IMR-90 (cell line): ENCODE measurements at regions not wholly inside any gene's neighbourhood (a gene's known extent, or its start where the extent isn't known, plus 50 kb on each side); places are given as distances from the start of the nearest gene placed in this dataset.

Experiments
- ATAC-seq: fragments of 200-7000 bp; cut with Tn5 transposase; 2 replicates; pipeline ENCODE4 v1.9.1; 2020; ENCODE audit warnings: low read depth, mild to moderate bottlenecking, moderate library complexity
- BruUV-seq: library from RNA; stranded (reverse); fragments of 400-500 nt; replicated peaks from 2 replicates; lab custom pipeline; 2021; lab: Mats Ljungman, UMichigan
- CTCF ChIA-PET: fragments of 300-600 bp; formaldehyde crosslinking; extraction: SDS; loops from one replicate; lab custom pipeline; 2021; ENCODE audit warnings: antibody characterized with exemption; lab: Yijun Ruan, JAX
- POLR2A ChIA-PET: fragments of 300-600 bp; sonication (Branson Sonifier 250); formaldehyde crosslinking; loops from one replicate; lab custom pipeline; 2022; ENCODE audit warnings: antibody characterized with exemption; ENCODE audit not compliant: unreplicated experiment; lab: Charles Lee
- DNase-seq: peaks from one replicate; pipeline ENCODE4 v3.0.0; 2013
- H2AFZ ChIP-seq: replicated peaks from 2 replicates; pipeline ENCODE3; 2013; ENCODE audit warnings: low read length, mild to moderate bottlenecking; ENCODE audit not compliant: poor library complexity
- H2AK5ac ChIP-seq: 2 replicates; pipeline ENCODE4 v1.6.1; 2013; ENCODE audit warnings: low read depth, low read length, inconsistent platforms
- H2AK9ac ChIP-seq: replicated peaks from 2 replicates; pipeline ENCODE3; 2013; ENCODE audit warnings: mild to moderate bottlenecking, low read depth, low read length, moderate library complexity; ENCODE audit not compliant: poor library complexity
- H2BK120ac ChIP-seq: 2 replicates; pipeline ENCODE4 v1.6.1; 2013; ENCODE audit warnings: low read depth, low read length, inconsistent platforms
- H2BK15ac ChIP-seq: 3 replicates; pipeline ENCODE4 v1.6.1; 2013; ENCODE audit warnings: low read depth, low read length, inconsistent platforms
- H2BK20ac ChIP-seq: 2 replicates; pipeline ENCODE4 v1.6.1; 2013; ENCODE audit warnings: low read depth, mild to moderate bottlenecking, inconsistent platforms, low read length, moderate library complexity
- H2BK5ac ChIP-seq: 2 replicates; pipeline ENCODE4 v1.6.1; 2013; ENCODE audit warnings: mild to moderate bottlenecking, low read depth, low read length, inconsistent platforms; ENCODE audit not compliant: poor library complexity, severe bottlenecking
- H3K14ac ChIP-seq: replicated peaks from 2 replicates; pipeline ENCODE4 v1.6.1; 2013; ENCODE audit warnings: low read depth, low read length, inconsistent platforms
- H3K18ac ChIP-seq: 2 replicates; pipeline ENCODE4 v1.6.1; 2013; ENCODE audit warnings: low read depth, low read length, control low read depth
- H3K23ac ChIP-seq: 2 replicates; pipeline ENCODE4 v1.6.1; 2013; ENCODE audit warnings: low read depth, low read length, inconsistent platforms
- H3K27ac ChIP-seq: 2 replicates; pipeline ENCODE4 v1.5.1; 2013; ENCODE audit warnings: mild to moderate bottlenecking, control low read depth, low read length; ENCODE audit not compliant: insufficient read depth
- H3K27me3 ChIP-seq: 2 replicates; pipeline ENCODE4 v1.6.1; 2013; ENCODE audit warnings: low read length; ENCODE audit not compliant: control insufficient read depth, insufficient read depth
- H3K36me3 ChIP-seq: 2 replicates; pipeline ENCODE4 v1.6.1; 2013; ENCODE audit warnings: low read length, mixed read lengths; ENCODE audit not compliant: control insufficient read depth, insufficient read depth
- H3K4ac ChIP-seq: 2 replicates; pipeline ENCODE4 v1.6.1; 2013; ENCODE audit warnings: low read depth, low read length, inconsistent platforms
- H3K4me1 ChIP-seq: 2 replicates; pipeline ENCODE4 v1.6.1; 2013; ENCODE audit warnings: low read length, mixed read lengths; ENCODE audit not compliant: control insufficient read depth, insufficient read depth
- H3K4me2 ChIP-seq: 2 replicates; pipeline ENCODE4 v1.6.1; 2013; ENCODE audit warnings: low read depth, mild to moderate bottlenecking, control low read depth, low read length, moderate library complexity
- H3K4me3 ChIP-seq: 2 replicates; pipeline ENCODE4 v1.5.1; 2013; ENCODE audit warnings: low read depth, mild to moderate bottlenecking, control low read depth, low read length, moderate library complexity; ENCODE audit not compliant: insufficient read depth
- H3K56ac ChIP-seq: 2 replicates; pipeline ENCODE4 v1.6.1; 2013; ENCODE audit warnings: low read length, inconsistent platforms; ENCODE audit not compliant: insufficient read depth; ENCODE audit errors: extremely low read depth
- H3K79me1 ChIP-seq, 2 experiments: 2 replicates each; pipeline ENCODE4 v1.6.1; 2013; ENCODE audit warnings: low read length in 2 of 2, inconsistent platforms in 1 of 2, low read depth in 1 of 2
- H3K9ac ChIP-seq: 2 replicates; pipeline ENCODE4 v1.6.1; 2013; ENCODE audit warnings: low read depth, low read length, control low read depth
- H3K9me1 ChIP-seq: 2 replicates; pipeline ENCODE4 v1.6.1; 2013; ENCODE audit warnings: low read length, inconsistent platforms; ENCODE audit not compliant: insufficient read depth
- H3K9me3 ChIP-seq: 2 replicates; pipeline ENCODE4 v1.6.1; 2013; ENCODE audit warnings: low read length; ENCODE audit not compliant: control insufficient read depth, insufficient read depth
- H4K20me1 ChIP-seq: 2 replicates; pipeline ENCODE4 v1.6.1; 2013; ENCODE audit warnings: low read length, inconsistent platforms; ENCODE audit not compliant: insufficient read depth
- H4K5ac ChIP-seq: 2 replicates; pipeline ENCODE4 v1.6.1; 2013; ENCODE audit warnings: mild to moderate bottlenecking, low read depth, low read length, control low read depth
- H4K8ac ChIP-seq, 2 experiments: 2 replicates each; pipeline ENCODE4 v1.6.1; 2013; ENCODE audit warnings: low read depth in 2 of 2, low read length in 2 of 2, control low read depth in 1 of 2, inconsistent platforms in 1 of 2
- H4K91ac ChIP-seq: 2 replicates; pipeline ENCODE4 v1.6.1; 2013; ENCODE audit warnings: low read depth, low read length, inconsistent platforms; ENCODE audit not compliant: insufficient read depth
- BHLHE40 ChIP-seq: fragments of 150-350 bp; IDR thresholded peaks from 2 replicates; pipeline ENCODE4 v1.6.1; 2016; ENCODE audit warnings: mild to moderate bottlenecking, low read depth, low read length
- CEBPB ChIP-seq: IDR thresholded peaks from 2 replicates; pipeline ENCODE4 v1.6.1; 2012; ENCODE audit warnings: low read depth, low read length, improper control_type of control experiment
- CHD1 ChIP-seq: IDR thresholded peaks from 2 replicates; pipeline ENCODE4 v1.6.1; 2012; ENCODE audit warnings: low read depth, low read length, improper control_type of control experiment
- FOS ChIP-seq: fragments of 150-350 bp; IDR thresholded peaks from 2 replicates; pipeline ENCODE4 v1.6.1; 2016; ENCODE audit warnings: low read depth, low read length
- MAFK ChIP-seq: IDR thresholded peaks from 2 replicates; pipeline ENCODE4 v1.6.1; 2012; ENCODE audit warnings: low read depth, low read length, improper control_type of control experiment
- MXI1 ChIP-seq: IDR thresholded peaks from 2 replicates; pipeline ENCODE4 v1.6.1; 2012; ENCODE audit warnings: low read depth, mild to moderate bottlenecking, low read length, moderate library complexity, borderline replicate concordance
- NFE2L2 ChIP-seq: fragments of 150-350 bp; IDR thresholded peaks from 2 replicates; pipeline ENCODE4 v1.6.1; 2016; ENCODE audit warnings: low read depth, mild to moderate bottlenecking, low read length
- POLR2A ChIP-seq: IDR thresholded peaks from 2 replicates; pipeline ENCODE4 v1.6.1; 2012; ENCODE audit warnings: mild to moderate bottlenecking, low read depth, low read length
- RAD21 ChIP-seq: IDR thresholded peaks from 2 replicates; pipeline ENCODE4 v1.6.1; 2012; ENCODE audit warnings: low read length, improper control_type of control experiment
- RCOR1 ChIP-seq: IDR thresholded peaks from 2 replicates; pipeline ENCODE4 v1.6.1; 2012; ENCODE audit warnings: mild to moderate bottlenecking, low read length, improper control_type of control experiment; ENCODE audit not compliant: insufficient replicate concordance
- RFX5 ChIP-seq: IDR thresholded peaks from 2 replicates; pipeline ENCODE4 v1.8.0; 2012; ENCODE audit warnings: low read depth, mild to moderate bottlenecking, low read length, moderate library complexity
- WGBS, 2 experiments: methylation state at CpG; one replicate each; pipeline versions ENCODE4 v1.1.5 to v1.1.7; 2013; ENCODE audit warnings: missing lambda C conversion rate in 2 of 2; ENCODE audit not compliant: insufficient read length in 1 of 2; ENCODE audit errors: extremely low coverage in 2 of 2; 5-methylcytosine and 5-hydroxymethylcytosine counted together
- dilution Hi-C: fragments of 300-500 bp; cut with HindIII; formaldehyde crosslinking; loops from one replicate; pipeline ENCODE4 v1.14.3; 2018; ENCODE audit warnings: low sequenced_read_pairs; ENCODE audit not compliant: unreplicated experiment
- in situ Hi-C: fragments of 300-500 bp; cut with MboI; formaldehyde crosslinking; loops from 3 replicates; pipeline ENCODE4 v1.14.3; 2019; ENCODE audit warnings: low sequenced_read_pairs, inconsistent platforms, mixed read lengths
- intact Hi-C: fragments of 100-400 bp; cut with micrococcal nuclease; formaldehyde crosslinking; loops from 2 replicates; pipeline ENCODE4 v1.10.0; 2022
- TF ChIP-seq, protein P1 (sequence below): conservative IDR thresholded peaks from 2 replicates; pipeline ENCODE4 v1.5.1; 2012; ENCODE audit warnings: mild to moderate bottlenecking, low read depth, low read length, improper control_type of control experiment
- TF ChIP-seq, protein P2 (sequence below): fragments of 150-350 bp; IDR thresholded peaks from 2 replicates; pipeline ENCODE4 v1.6.1; 2016; ENCODE audit warnings: low read depth, mild to moderate bottlenecking, low read length, moderate library complexity, borderline replicate concordance

GRCh38 chr5:154566146-154566680, 88.2 kb upstream of the HAND1 start:
- dilution Hi-C loops, result no loop called here
- no TSS peak for BruUV-seq

More at GRCh38 chr5:154566146-154566680, 88.2 kb upstream of the HAND1 start:
- Histone ChIP-seq H4K5ac (no peak overlapping the region), H4K91ac (no peak overlapping the region), H4K8ac (no peak overlapping the region), H3K27me3 (peaks cover 14% of the 10 kb centered on the region), H3K36me3 (no peaks in the 10 kb centered on the region), H3K18ac (no peak overlapping the region), H3K27ac (no peak overlapping the region), H3K56ac (no peak overlapping the region), H2AFZ (no peak overlapping the region), H3K23ac (no peak overlapping the region), H3K79me1 (no peaks in the 10 kb centered on the region), H4K20me1 (no peaks in the 10 kb centered on the region), H3K9me1 (no peaks in the 10 kb centered on the region), H3K4ac (no peak overlapping the region), H2BK5ac (no peak overlapping the region), H3K4me1 (no peaks in the 10 kb centered on the region), H2BK20ac (no peak overlapping the region), H3K4me3 (no peak overlapping the region), H2BK120ac (no peak overlapping the region), H3K9ac (no peak overlapping the region), H2BK15ac (no peak overlapping the region), H3K4me2 (no peak overlapping the region), H2AK5ac (no peak overlapping the region), H3K9me3 (no peaks in the 10 kb centered on the region), H2AK9ac (no peak overlapping the region), H3K14ac (no peak overlapping the region)
- ATAC-seq (no peak), DNase-seq (no peak)
- ChIA-PET POLR2A (no interaction called here), CTCF (no interaction called here)
- TF ChIP-seq CEBPB (no peak), RCOR1 (no peak), NFE2L2 (no peak), MAFK (no peak), RFX5 (no peak), BHLHE40 (no peak), FOS (no peak), RAD21 (no peak), CHD1 (no peak), POLR2A (no peak), MXI1 (no peak)
- TF ChIP-seq, protein P1, sequence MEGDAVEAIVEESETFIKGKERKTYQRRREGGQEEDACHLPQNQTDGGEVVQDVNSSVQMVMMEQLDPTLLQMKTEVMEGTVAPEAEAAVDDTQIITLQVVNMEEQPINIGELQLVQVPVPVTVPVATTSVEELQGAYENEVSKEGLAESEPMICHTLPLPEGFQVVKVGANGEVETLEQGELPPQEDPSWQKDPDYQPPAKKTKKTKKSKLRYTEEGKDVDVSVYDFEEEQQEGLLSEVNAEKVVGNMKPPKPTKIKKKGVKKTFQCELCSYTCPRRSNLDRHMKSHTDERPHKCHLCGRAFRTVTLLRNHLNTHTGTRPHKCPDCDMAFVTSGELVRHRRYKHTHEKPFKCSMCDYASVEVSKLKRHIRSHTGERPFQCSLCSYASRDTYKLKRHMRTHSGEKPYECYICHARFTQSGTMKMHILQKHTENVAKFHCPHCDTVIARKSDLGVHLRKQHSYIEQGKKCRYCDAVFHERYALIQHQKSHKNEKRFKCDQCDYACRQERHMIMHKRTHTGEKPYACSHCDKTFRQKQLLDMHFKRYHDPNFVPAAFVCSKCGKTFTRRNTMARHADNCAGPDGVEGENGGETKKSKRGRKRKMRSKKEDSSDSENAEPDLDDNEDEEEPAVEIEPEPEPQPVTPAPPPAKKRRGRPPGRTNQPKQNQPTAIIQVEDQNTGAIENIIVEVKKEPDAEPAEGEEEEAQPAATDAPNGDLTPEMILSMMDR, result no peak
- TF ChIP-seq, protein P2, sequence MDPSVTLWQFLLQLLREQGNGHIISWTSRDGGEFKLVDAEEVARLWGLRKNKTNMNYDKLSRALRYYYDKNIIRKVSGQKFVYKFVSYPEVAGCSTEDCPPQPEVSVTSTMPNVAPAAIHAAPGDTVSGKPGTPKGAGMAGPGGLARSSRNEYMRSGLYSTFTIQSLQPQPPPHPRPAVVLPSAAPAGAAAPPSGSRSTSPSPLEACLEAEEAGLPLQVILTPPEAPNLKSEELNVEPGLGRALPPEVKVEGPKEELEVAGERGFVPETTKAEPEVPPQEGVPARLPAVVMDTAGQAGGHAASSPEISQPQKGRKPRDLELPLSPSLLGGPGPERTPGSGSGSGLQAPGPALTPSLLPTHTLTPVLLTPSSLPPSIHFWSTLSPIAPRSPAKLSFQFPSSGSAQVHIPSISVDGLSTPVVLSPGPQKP, result no peak
- in situ Hi-C loops (no loop called here), intact Hi-C loops (no loop called here)
- WGBS, 2 experiments, result no CpG with 5 or more reads among the region's 5 CpGs
